Dendritic cell treated with granulocyte-macrophage colony-stimulating factor and Interleukin-4, amounts not matched to agents 40 ng/mL and 50 ng/mL, for 4 days (primary cell): ENCODE measurements at regions not wholly inside any gene's neighbourhood (a gene's known extent, or its start where the extent isn't known, plus 50 kb on each side); places are given as distances from the start of the nearest gene placed in this dataset.

Source experiments
- H3K27ac Mint-ChIP-seq: one replicate; pipeline ENCODE4 v1.8.0; 2022; ENCODE audit warnings: mild to moderate bottlenecking, mixed read lengths
- H3K27me3 Mint-ChIP-seq: one replicate; pipeline ENCODE4 v1.8.0; 2022; ENCODE audit warnings: mild to moderate bottlenecking, mixed read lengths
- H3K36me3 Mint-ChIP-seq: one replicate; pipeline ENCODE4 v1.8.0; 2022; ENCODE audit warnings: low read depth, mixed read lengths
- H3K4me1 Mint-ChIP-seq: one replicate; pipeline ENCODE4 v1.8.0; 2022; ENCODE audit warnings: low read depth, mixed read lengths
- H3K4me3 Mint-ChIP-seq: one replicate; pipeline ENCODE4 v1.8.0; 2022; ENCODE audit warnings: mild to moderate bottlenecking, moderate library complexity, mixed read lengths
- H3K9me3 Mint-ChIP-seq: one replicate; pipeline ENCODE4 v1.8.0; 2022; ENCODE audit warnings: mixed read lengths
- intact Hi-C: fragments of 100-400 bp; cut with micrococcal nuclease; formaldehyde crosslinking; loops from one replicate; pipeline ENCODE4 v1.15.0; 2022

DNA sequence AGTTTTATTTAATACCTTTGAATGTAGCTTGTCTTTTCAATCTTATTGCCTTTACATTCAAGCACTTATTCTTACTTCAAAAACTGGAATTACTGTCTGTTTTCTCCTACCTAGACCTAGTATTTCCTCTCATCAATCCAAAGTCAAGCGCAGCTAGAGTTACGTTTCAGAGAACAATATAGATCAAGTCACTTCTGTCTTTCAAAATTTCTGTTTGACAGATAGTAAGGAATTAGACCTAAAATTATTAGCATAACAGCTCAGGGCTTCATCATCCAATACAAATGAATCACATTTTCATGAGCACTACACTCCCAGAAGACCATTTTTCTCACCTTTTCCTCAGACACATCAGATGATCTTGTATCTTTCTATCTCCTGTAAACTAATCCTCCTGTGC is 170.6 kb downstream of the CCDC59 start:
- Mint-ChIP-seq H3K36me3 (no peaks in the 10 kb centered on the region), H3K4me3 (no peak overlapping the region), H3K4me1 (no peaks in the 10 kb centered on the region), H3K9me3 (peaks cover 21% of the 10 kb centered on the region), H3K27ac (no peak overlapping the region), H3K27me3 (no peaks in the 10 kb centered on the region)
- intact Hi-C loops: no loop called here

DNA sequence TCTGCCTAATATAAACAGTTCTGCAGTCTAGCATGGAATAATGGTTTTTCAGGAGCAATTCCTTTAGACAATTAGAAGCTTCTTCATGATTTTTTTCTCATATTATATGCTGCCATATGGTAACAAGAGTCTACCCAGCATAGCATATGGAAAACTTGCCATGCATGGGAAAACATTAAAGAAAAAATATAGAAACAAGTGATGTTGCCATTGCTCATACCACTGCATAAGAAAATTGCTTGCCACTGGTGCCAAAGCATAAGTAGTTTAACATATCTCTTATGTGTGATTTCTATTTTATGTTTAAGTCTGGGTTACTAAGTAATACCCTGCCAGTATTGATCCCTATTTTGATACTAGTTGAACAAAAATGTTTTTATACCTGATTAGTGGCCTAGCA is 171.2 kb downstream of the CCDC59 start:
- intact Hi-C loops: no loop called here
- peaks cover 21% of the 10 kb centered on the region for H3K9me3 Mint-ChIP-seq
- no peaks in the 10 kb centered on the region for H3K27me3 Mint-ChIP-seq
- H3K36me3 Mint-ChIP-seq: no peaks in the 10 kb centered on the region
- H3K4me1 Mint-ChIP-seq: no peaks in the 10 kb centered on the region
- H3K27ac Mint-ChIP-seq: no peak overlapping the region
- no peak overlapping the region for H3K4me3 Mint-ChIP-seq

DNA sequence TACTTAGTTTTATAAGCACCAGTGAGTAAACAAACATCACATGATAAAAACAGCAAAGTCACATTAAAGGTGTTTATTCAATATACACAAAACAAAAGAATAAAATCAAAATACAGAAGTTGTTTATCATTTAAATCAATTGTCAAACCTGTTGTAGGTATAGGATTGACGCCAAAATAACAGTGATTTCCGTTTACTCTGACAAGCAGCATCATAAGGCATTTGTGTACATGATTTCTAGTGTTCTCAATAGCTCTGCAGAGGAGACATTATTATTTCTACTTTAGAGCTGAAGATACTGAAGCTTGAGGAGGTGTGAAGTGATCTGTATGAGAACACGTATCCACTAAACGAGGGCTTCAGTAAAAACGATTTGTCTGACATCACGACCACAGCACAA is 171.9 kb downstream of the CCDC59 start:
- Mint-ChIP-seq H3K9me3 (peaks cover 21% of the 10 kb centered on the region), H3K4me3 (no peak overlapping the region), H3K27ac (no peak overlapping the region), H3K36me3 (no peaks in the 10 kb centered on the region), H3K27me3 (no peaks in the 10 kb centered on the region), H3K4me1 (no peaks in the 10 kb centered on the region)
- intact Hi-C loops: no loop called here

DNA sequence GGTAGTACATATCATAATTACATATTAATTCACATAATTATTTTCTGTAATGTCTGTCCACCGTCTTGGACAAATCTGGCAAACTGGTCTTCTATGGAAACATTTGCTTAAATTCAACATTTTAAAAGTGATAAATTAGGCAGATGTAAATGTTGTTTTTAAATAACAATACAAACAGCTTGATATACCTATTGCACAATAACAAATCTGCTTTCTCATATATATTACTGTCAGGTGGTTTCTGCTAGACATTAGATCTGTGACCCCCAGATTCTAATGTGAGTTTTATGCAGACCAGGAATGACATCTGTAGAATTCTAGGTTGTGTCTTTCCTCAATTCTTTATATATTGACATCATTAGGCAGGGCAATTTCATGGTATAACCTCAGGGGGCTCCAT is 173.3 kb downstream of the CCDC59 start:
- no peak overlapping the region for H3K4me3 Mint-ChIP-seq
- H3K9me3 Mint-ChIP-seq: peaks cover 21% of the 10 kb centered on the region
- no peaks in the 10 kb centered on the region for H3K36me3 Mint-ChIP-seq
- intact Hi-C loops: no loop called here
- H3K27ac Mint-ChIP-seq: no peak overlapping the region
- no peaks in the 10 kb centered on the region for H3K4me1 Mint-ChIP-seq
- H3K27me3 Mint-ChIP-seq: no peaks in the 10 kb centered on the region

DNA sequence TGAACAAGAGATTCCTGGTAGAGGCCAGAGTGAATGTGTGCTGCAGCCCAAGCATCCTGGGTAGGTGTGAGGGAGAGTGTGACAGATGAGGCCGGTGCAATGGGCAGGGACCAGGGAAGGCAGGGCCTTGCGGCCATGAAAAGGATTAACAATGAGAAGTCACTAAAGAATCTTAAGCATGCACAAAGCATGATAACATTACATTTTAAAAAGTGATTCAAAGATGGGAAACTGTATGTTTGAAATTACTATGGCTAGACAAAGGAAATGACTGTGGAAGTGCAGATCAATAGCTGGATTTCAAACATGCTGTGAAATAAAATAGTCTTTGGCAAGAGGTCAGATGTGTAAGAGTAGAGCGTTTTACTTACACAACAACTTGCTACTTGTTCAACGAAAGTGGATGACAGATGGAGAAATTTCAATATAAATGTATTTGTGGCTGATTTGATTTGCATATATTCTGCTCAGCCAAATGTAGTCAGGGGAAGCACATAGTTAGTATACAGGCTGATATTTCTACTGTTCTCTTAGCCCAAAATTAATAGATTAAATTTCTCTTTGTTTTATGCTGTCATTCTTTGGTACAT is 175.5 kb downstream of the CCDC59 start:
- Mint-ChIP-seq H3K4me3 (no peak overlapping the region), H3K27me3 (no peaks in the 10 kb centered on the region), H3K9me3 (peaks cover 14% of the 10 kb centered on the region), H3K4me1 (no peaks in the 10 kb centered on the region), H3K27ac (no peak overlapping the region), H3K36me3 (no peaks in the 10 kb centered on the region)
- intact Hi-C loops: no loop called here

DNA sequence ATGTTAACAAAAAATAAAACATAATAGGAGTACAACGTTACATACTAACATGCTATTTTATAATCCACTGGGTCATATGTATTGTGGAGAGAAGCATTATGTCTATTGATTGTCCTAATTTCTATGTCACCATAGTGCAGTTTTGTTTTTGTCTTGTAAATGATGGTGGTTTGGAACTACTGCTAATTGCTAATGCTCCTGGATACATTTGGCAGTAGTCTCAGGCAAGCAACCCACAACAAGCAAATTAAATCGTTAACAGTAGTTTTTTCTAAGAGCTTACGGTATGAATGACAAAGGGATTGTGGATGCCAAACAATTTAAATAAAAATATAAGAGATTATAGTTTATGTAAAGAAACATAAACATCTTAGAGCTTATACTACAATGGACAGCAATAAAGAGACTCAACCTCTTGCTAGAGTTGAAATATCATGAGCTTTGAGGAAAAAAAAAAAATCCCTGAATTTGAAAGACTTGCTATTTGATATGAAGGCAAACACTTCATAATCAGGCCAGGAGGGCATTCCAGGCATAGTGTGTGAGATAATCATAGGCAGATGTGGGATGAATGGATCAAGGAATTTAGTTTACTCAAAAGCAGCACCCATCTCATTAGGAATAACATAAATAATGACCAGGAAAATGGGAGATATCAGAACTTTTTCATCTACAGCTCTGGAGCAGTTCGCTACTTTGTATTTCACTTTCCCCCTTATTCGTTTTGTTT is 181.3 kb downstream of the CCDC59 start:
- H3K27me3 Mint-ChIP-seq: no peaks in the 10 kb centered on the region
- H3K4me1 Mint-ChIP-seq: no peaks in the 10 kb centered on the region
- no peaks in the 10 kb centered on the region for H3K36me3 Mint-ChIP-seq
- H3K4me3 Mint-ChIP-seq: no peak overlapping the region
- intact Hi-C loops: no loop called here
- no peaks in the 10 kb centered on the region for H3K9me3 Mint-ChIP-seq
- no peak overlapping the region for H3K27ac Mint-ChIP-seq

DNA sequence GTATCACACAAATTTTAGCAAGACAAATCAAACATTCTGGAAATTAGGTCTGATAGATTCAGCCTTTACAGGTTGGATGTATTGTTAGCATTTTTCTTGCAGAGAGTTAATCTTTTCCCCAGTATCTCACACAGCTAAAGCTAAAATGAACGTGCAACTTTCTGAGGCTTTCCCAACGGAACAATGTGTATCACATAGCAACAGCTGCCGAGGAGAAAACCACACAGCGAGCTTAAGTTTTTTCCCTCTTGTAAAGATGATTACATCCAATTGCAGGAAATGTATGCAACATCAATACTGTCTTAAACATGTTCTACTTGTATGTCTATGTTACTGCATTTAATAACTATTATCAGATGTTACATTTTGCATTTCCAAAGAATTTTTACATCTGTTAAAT is 182.2 kb downstream of the CCDC59 start:
- H3K27me3 Mint-ChIP-seq: no peaks in the 10 kb centered on the region

DNA sequence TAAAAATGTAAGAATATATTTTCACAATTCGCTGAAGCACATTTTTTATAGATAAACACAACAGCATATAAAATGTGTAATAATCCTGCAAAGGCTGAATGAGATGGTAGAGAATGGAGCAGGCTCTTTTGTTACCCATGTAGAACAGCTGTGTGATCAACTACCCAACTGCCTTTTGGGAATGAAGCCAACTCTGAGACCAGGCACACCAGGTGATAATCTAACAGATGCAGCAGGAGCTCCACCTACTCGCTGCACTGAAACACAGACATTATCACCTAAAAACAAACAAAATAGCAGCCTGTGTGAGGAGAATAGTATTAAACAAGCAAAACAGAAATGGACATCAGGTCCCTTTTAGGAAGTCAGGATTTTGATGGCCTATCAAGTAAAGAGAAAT is 183.3 kb downstream of the CCDC59 start:
- no peak overlapping the region for H3K27ac Mint-ChIP-seq
- no peaks in the 10 kb centered on the region for H3K9me3 Mint-ChIP-seq
- H3K36me3 Mint-ChIP-seq: no peaks in the 10 kb centered on the region
- no peak overlapping the region for H3K4me3 Mint-ChIP-seq
- no peaks in the 10 kb centered on the region for H3K4me1 Mint-ChIP-seq
- intact Hi-C loops: no loop called here
- no peaks in the 10 kb centered on the region for H3K27me3 Mint-ChIP-seq

More for the DNA sequence above, 182.2 kb downstream of the CCDC59 start:
- Mint-ChIP-seq H3K9me3 (no peaks in the 10 kb centered on the region), H3K27ac (no peak overlapping the region), H3K36me3 (no peaks in the 10 kb centered on the region), H3K4me3 (no peak overlapping the region), H3K4me1 (no peaks in the 10 kb centered on the region)
- intact Hi-C loops: no loop called here

DNA sequence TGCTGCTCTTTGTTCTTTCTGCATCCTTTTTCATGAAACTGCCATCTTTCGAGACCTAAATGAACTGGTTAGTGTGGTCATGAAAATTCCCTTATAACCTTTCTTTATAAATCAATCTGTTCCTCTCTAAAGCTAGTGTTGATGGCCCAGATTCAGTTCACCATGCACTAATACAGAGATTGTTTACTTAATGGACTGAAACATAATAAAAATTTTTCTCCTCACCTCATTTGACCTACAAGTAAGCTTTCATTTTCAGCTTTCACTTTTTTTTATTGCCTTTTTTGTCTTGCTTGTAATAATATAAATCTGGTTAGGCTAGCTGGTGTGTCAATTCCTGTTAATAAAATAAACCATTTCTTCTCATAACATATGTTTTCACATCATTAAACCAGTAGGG is 183.8 kb downstream of the CCDC59 start:
- intact Hi-C loops: no loop called here

DNA sequence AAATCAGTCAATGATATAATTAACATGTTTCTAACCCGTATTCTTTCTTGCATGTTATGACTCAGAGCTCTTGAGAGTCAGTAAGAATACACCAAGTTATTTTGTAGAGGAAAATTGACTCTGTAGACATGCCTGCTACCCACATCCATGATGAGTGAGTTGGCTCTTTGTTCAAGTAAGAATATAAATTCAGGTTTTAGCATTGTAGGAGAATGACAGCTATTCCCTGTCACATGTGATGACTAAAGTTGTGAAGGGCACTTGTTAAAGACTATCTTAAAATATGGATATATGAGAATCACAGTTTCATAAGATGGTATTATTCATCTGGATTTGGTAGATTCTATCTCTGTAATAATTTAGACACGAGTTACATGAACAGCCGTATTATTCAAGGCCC is 209.1 kb downstream of the CCDC59 start:
- no peak overlapping the region for H3K27ac Mint-ChIP-seq
- H3K4me1 Mint-ChIP-seq: no peaks in the 10 kb centered on the region
- intact Hi-C loops: no loop called here
- H3K4me3 Mint-ChIP-seq: no peak overlapping the region
- H3K27me3 Mint-ChIP-seq: no peaks in the 10 kb centered on the region
- H3K9me3 Mint-ChIP-seq: no peaks in the 10 kb centered on the region
- no peaks in the 10 kb centered on the region for H3K36me3 Mint-ChIP-seq

More for the DNA sequence above, 183.8 kb downstream of the CCDC59 start:
- Mint-ChIP-seq H3K27me3 (no peaks in the 10 kb centered on the region), H3K4me1 (no peaks in the 10 kb centered on the region), H3K4me3 (no peak overlapping the region), H3K9me3 (no peaks in the 10 kb centered on the region), H3K27ac (no peak overlapping the region), H3K36me3 (no peaks in the 10 kb centered on the region)

DNA sequence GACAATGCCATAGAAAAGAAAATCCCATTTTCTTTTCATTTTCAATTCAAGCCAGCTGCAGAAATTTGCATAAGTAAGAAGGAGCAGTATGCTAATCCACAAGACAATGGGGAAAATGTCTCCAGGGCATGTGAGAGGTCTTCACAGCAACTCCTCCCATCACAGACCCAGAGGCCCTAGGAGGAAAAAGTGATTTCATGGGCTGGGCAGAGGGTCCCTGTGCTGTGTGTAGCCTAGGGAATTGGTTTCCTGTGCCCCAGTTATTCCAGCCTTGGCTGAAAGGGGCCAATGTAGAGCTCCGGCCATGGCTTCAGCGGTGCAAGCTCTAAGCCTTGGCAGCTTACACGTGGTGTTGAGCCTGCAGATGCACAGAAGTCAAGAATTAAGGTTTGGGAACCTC is 211.4 kb downstream of the CCDC59 start:
- no peak overlapping the region for H3K4me3 Mint-ChIP-seq
- no peak overlapping the region for H3K27ac Mint-ChIP-seq
- H3K27me3 Mint-ChIP-seq: no peaks in the 10 kb centered on the region
- H3K4me1 Mint-ChIP-seq: no peaks in the 10 kb centered on the region
- H3K36me3 Mint-ChIP-seq: no peaks in the 10 kb centered on the region
- H3K9me3 Mint-ChIP-seq: no peaks in the 10 kb centered on the region
- intact Hi-C loops: no loop called here

DNA sequence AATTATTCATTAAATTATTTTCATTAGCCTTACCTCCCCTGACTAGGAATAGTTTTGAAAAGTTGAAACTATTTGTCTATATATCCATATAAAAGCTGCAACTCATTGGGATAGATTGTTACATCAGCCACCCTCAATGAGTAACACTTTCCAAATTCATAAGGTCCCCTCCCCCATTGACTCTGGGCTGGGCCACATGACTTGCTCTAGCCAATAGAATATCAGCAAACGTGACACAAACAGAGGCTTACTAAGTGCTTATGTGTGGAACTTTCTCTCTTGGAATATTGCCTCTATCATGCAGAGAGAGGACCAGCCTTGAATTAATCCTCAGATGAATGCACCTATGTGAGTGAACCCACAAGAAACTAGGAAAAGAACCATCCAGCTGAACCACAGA is 213.7 kb downstream of the CCDC59 start:
- Mint-ChIP-seq H3K27me3 (no peaks in the 10 kb centered on the region), H3K27ac (no peak overlapping the region), H3K9me3 (no peaks in the 10 kb centered on the region), H3K4me1 (no peaks in the 10 kb centered on the region), H3K36me3 (no peaks in the 10 kb centered on the region), H3K4me3 (no peak overlapping the region)
- intact Hi-C loops: no loop called here

DNA sequence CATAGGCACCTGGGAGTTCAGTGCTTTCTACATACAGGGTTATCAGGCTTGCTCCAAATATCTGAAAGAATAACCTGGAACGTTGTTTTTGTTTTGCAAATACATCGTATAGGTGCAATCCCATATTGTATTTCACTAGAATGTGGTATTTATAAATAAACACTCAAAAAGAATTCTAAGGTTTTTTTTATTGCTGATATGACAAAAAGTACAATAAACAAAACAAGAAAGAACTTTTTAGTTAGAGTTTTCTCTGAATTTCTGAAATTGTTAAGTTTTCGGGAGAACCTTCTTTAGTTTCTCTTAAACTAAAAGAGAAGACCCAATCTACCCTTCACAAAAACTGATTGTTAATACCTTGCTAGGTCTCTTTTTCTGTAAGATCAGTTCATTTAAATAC is 225.8 kb downstream of the CCDC59 start:
- H3K4me3 Mint-ChIP-seq: no peak overlapping the region
- H3K9me3 Mint-ChIP-seq: no peaks in the 10 kb centered on the region
- no peaks in the 10 kb centered on the region for H3K27me3 Mint-ChIP-seq
- no peaks in the 10 kb centered on the region for H3K36me3 Mint-ChIP-seq
- no peaks in the 10 kb centered on the region for H3K4me1 Mint-ChIP-seq
- H3K27ac Mint-ChIP-seq: no peak overlapping the region
- intact Hi-C loops: no loop called here

DNA sequence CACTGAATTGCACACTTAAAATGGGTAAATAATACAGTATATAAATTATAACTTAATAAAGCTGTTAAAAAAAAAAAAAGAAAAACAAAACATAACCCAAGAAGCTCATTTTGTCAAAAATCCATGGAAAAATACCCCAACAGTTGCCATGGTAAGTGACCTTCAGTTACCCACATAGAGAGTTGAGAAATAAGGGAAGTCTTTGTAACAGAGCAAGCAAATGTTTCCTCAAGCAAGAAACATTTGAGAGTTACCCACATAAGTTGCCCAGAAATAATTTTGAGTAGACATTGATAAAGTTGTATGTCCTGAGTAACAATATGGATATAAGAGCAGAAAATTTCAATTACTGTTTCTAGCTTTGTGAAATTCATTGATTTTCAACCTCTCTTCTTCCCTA is 227.4 kb downstream of the CCDC59 start:
- H3K4me3 Mint-ChIP-seq: no peak overlapping the region
- no peaks in the 10 kb centered on the region for H3K9me3 Mint-ChIP-seq
- H3K4me1 Mint-ChIP-seq: no peaks in the 10 kb centered on the region
- intact Hi-C loops: no loop called here
- no peaks in the 10 kb centered on the region for H3K27me3 Mint-ChIP-seq
- H3K27ac Mint-ChIP-seq: no peak overlapping the region
- no peaks in the 10 kb centered on the region for H3K36me3 Mint-ChIP-seq
